ENCODE measurements at regions not wholly inside any gene's neighbourhood (a gene's known extent, or its start where the extent isn't known, plus 50 kb on each side); places are given as distances from the start of the nearest gene placed in this dataset.

DNA sequence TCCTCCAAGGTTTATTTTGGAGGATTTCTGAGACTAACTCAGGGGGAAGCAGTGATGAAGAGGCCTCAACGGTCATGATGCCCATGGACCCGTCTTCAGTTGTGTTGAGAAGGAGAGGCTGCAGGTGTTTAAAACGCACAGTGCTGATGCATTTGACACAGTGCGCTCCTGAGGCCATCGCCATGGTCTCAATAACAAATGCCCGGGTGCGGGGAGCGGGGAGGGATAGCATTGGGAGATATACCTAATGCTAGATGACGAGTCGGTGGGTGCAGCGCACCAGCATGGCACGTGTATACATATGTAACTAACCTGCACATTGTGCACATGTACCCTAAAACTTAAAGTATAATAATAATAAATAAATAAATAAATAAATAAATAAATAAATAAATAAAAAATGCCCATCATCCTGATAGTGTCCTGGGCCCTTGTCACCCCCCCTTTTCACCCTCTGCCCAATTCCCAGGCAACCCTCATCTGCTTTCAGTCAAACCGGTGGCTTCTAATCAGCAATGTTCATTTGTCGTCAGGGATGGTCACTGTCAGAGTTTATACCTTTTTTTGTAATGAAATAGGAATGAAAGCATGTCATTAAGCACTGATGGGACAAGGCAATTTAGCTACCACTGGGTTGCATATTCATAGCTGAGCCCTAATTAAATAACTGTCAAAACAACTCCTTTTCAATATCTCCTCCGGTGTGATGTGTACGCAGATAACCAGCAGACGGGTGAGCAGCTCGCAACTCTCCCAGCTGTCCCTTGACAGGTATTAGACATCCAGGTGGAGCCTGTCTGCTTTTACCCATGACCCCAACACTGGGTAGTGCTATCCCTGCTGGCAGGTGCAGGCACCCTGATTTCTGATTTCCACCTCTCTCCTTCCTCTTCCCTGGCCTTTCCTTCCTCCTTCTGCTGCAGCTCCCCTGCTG lies 95.9 kb downstream of the KCNF1 start:
- peaks cover 2% of the 10 kb centered on the region for H3K27me3 Mint-ChIP-seq (ENCODE audit: insufficient read depth)
- H3K4me1 Mint-ChIP-seq: peaks cover 2% of the 10 kb centered on the region
- H3K9me3 ChIP-seq (ENCODE audit: control insufficient read depth, low read length): no peaks in the 10 kb centered on the region
- DNase-seq: no peak
- no peak overlapping the region for H3K9ac ChIP-seq (ENCODE audit: extremely low read depth, low read length, poor library complexity, severe bottlenecking)
- H3K4me3 ChIP-seq (ENCODE audit: low read length): no peak overlapping the region
- no peaks in the 10 kb centered on the region for H3K27me3 ChIP-seq (ENCODE audit: control insufficient read depth, insufficient read depth, low read length, poor library complexity, severe bottlenecking)
- no peak overlapping the region for H3K27ac Mint-ChIP-seq
- TF ChIP-seq CTCF (conservative IDR thresholded peaks at IDR 0.05): no peak
- no peak overlapping the region for H3K4me3 Mint-ChIP-seq
- peaks cover 19% of the 10 kb centered on the region for H3K9me3 Mint-ChIP-seq
- 95 to 98% methylated on average over 11 to 14 of the region's 18 CpGs for WGBS, 2 experiments (ENCODE audit: insufficient coverage in 1 of 2, insufficient read length in 1 of 2)
- H3K36me3 Mint-ChIP-seq (ENCODE audit: low read depth): no peaks in the 10 kb centered on the region
- H3K27ac ChIP-seq (ENCODE audit: low read depth, low read length): no peak overlapping the region
- H3K4me1 ChIP-seq (ENCODE audit: control insufficient read depth, insufficient read depth, low read length): no peaks in the 10 kb centered on the region
- H3K36me3 ChIP-seq (ENCODE audit: control insufficient read depth, insufficient read depth, low read length): no peaks in the 10 kb centered on the region

GRCh38 chr2:11008773-11009172 lies 97.0 kb downstream of the KCNF1 start:
- no peaks in the 10 kb centered on the region for H3K9me3 ChIP-seq (ENCODE audit: control insufficient read depth, low read length)
- no peaks in the 10 kb centered on the region for H3K4me1 ChIP-seq (ENCODE audit: control insufficient read depth, insufficient read depth, low read length)
- 89 to 92% methylated on average over 3 to 4 of the region's 4 CpGs for WGBS, 2 experiments (ENCODE audit: insufficient coverage in 1 of 2, insufficient read length in 1 of 2)
- peaks cover 20% of the 10 kb centered on the region for H3K9me3 Mint-ChIP-seq
- H3K36me3 ChIP-seq (ENCODE audit: control insufficient read depth, insufficient read depth, low read length): no peaks in the 10 kb centered on the region
- H3K4me1 Mint-ChIP-seq: peaks cover 2% of the 10 kb centered on the region
- no peak overlapping the region for H3K4me3 Mint-ChIP-seq
- H3K4me3 ChIP-seq (ENCODE audit: low read length): no peak overlapping the region
- TF ChIP-seq CTCF (conservative IDR thresholded peaks at IDR 0.05): no peak
- H3K27me3 Mint-ChIP-seq (ENCODE audit: insufficient read depth): peaks cover 2% of the 10 kb centered on the region
- H3K27ac Mint-ChIP-seq: no peak overlapping the region
- no peak overlapping the region for H3K9ac ChIP-seq (ENCODE audit: extremely low read depth, low read length, poor library complexity, severe bottlenecking)
- no peak overlapping the region for H3K27ac ChIP-seq (ENCODE audit: low read depth, low read length)
- no peak for DNase-seq
- no peaks in the 10 kb centered on the region for H3K27me3 ChIP-seq (ENCODE audit: control insufficient read depth, insufficient read depth, low read length, poor library complexity, severe bottlenecking)
- H3K36me3 Mint-ChIP-seq (ENCODE audit: low read depth): no peaks in the 10 kb centered on the region

GRCh38 chr2:11009176-11009575 lies 97.4 kb downstream of the KCNF1 start:
- Mint-ChIP-seq H3K36me3 (ENCODE audit: low read depth) (no peaks in the 10 kb centered on the region), H3K4me1 (no peaks in the 10 kb centered on the region), H3K27ac (no peak overlapping the region), H3K27me3 (ENCODE audit: insufficient read depth) (peaks cover 2% of the 10 kb centered on the region), H3K4me3 (no peak overlapping the region), H3K9me3 (peaks cover 20% of the 10 kb centered on the region)
- Histone ChIP-seq H3K27me3 (ENCODE audit: control insufficient read depth, insufficient read depth, low read length, poor library complexity, severe bottlenecking) (no peaks in the 10 kb centered on the region), H3K27ac (ENCODE audit: low read depth, low read length) (no peak overlapping the region), H3K9me3 (ENCODE audit: control insufficient read depth, low read length) (no peaks in the 10 kb centered on the region), H3K36me3 (ENCODE audit: control insufficient read depth, insufficient read depth, low read length) (no peaks in the 10 kb centered on the region), H3K4me3 (ENCODE audit: low read length) (no peak overlapping the region), H3K9ac (ENCODE audit: extremely low read depth, low read length, poor library complexity, severe bottlenecking) (no peak overlapping the region), H3K4me1 (ENCODE audit: control insufficient read depth, insufficient read depth, low read length) (no peaks in the 10 kb centered on the region)
- no CpG with 5 or more reads among the region's 3 CpGs for WGBS, 2 experiments (ENCODE audit: insufficient coverage in 1 of 2, insufficient read length in 1 of 2)
- no peak for DNase-seq
- TF ChIP-seq CTCF (conservative IDR thresholded peaks at IDR 0.05): no peak
